Fibroblast of mammary gland (primary cell): ENCODE measurements at regions not wholly inside any gene's neighbourhood (a gene's known extent, or its start where the extent isn't known, plus 50 kb on each side); places are given as distances from the start of the nearest gene placed in this dataset.
"Not testable (repeated sequence)": the region's sequence is repeated elsewhere in the genome, so short reads cannot be mapped to it uniquely, and the experiment has no call there.

ENCODE experiments used
- DNase-seq: peaks from one replicate; pipeline ENCODE4 v3.0.0-alpha.2; 2010; ENCODE audit warnings: low read depth
- H3K4me3 ChIP-seq: 2 replicates; pipeline ENCODE4 v1.5.1; 2011; ENCODE audit warnings: low read depth, mild to moderate bottlenecking, low read length, moderate library complexity; ENCODE audit not compliant: control insufficient read depth
- CTCF ChIP-seq: conservative IDR thresholded peaks from 2 replicates; pipeline ENCODE4 v1.5.1; 2011; ENCODE audit warnings: low read depth, low read length, inconsistent platforms; ENCODE audit not compliant: control insufficient read depth, insufficient read depth

- no peak for DNase-seq
- no peak overlapping the region for H3K4me3 ChIP-seq
- TF ChIP-seq CTCF: no peak
Observed at GRCh38 chr10:29780639-29781038, 145.9 kb upstream of the SVIL start.

DNA sequence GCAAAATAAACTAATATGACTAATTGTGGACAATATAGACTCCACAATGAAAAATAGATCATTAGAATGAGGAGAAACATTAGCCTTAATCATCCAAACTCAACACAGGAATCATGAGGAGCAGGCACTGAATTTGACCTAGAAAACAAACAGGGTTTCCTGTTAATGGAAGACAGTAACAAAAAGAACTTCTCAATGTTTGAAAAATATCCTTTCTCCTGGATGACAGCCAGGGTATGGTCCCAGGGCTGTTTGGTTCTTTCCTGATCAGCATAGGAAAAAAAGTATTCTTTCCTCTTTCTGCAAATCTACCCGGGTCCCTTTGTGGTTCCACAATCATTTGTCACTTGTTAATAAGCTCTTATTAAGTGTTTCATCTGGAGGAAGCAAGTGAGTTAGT, 145.3 kb upstream of the SVIL start:
- no peak for TF ChIP-seq CTCF
- H3K4me3 ChIP-seq: no peak overlapping the region
- no peak for DNase-seq

GRCh38 chr10:29776246-29776645, 141.5 kb upstream of the SVIL start:
- no peak overlapping the region for H3K4me3 ChIP-seq
- TF ChIP-seq CTCF: no peak
- no peak for DNase-seq

GRCh38 chr10:29774475-29774874, 139.7 kb upstream of the SVIL start:
- no peak for DNase-seq
- no peak overlapping the region for H3K4me3 ChIP-seq
- TF ChIP-seq CTCF: no peak

GRCh38 chr10:29773675-29774091, 138.9 kb upstream of the SVIL start:
- DNase-seq: no peak
- TF ChIP-seq CTCF: no peak

GRCh38 chr10:29772403-29772802, 137.6 kb upstream of the SVIL start:
- DNase-seq: no peak
- no peak for TF ChIP-seq CTCF
- H3K4me3 ChIP-seq: no peak overlapping the region

More at GRCh38 chr10:29773675-29774091, 138.9 kb upstream of the SVIL start:
- no peak overlapping the region for H3K4me3 ChIP-seq

- no peak for TF ChIP-seq CTCF
- H3K4me3 ChIP-seq: no peak overlapping the region
- DNase-seq: no peak
Observed at GRCh38 chr10:29771376-29771775, 136.6 kb upstream of the SVIL start.

DNA sequence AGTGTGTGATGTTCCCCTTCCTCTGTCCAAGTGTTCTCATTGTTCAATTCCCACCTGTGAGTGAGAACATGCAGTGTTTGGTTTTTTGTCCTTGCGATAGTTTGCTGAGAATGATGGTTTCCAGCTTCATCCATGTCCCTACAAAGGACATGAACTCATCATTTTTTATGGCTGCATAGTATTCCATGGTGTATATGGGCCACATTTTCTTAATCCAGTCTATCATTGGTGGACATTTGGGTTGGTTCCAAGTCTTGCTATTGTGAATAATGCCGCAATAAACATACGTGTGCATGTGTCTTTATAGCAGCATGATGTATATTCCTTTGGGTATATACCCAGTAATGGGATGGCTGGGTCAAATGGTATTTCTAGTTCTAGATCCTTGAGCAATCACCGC, 134.5 kb upstream of the SVIL start:
- not testable (repeated sequence) for H3K4me3 ChIP-seq, DNase-seq
